GM21447 (cell line): ENCODE measurements at regions not wholly inside any gene's neighbourhood (a gene's known extent, or its start where the extent isn't known, plus 50 kb on each side); places are given as distances from the start of the nearest gene placed in this dataset.
A peak's percentile ranks its signal among the peaks of the same experiment; 100 is the strongest.
"Not testable (repeated sequence)": the region's sequence is repeated elsewhere in the genome, so short reads cannot be mapped to it uniquely, and the experiment has no call there.

Experiments
- ATAC-seq: cut with Tn5 transposase; IDR thresholded peaks from one replicate; pipeline ENCODE4 v1.9.1; 2021; ENCODE audit not compliant: unreplicated experiment

- not testable (repeated sequence) for ATAC-seq
Observed at GRCh38 chr1:149695066-149695465, 87.4 kb upstream of the FCGR1A start.

GRCh38 chr1:149700220-149700619, 82.3 kb upstream of the FCGR1A start:
- ATAC-seq, result not testable (repeated sequence)

DNA sequence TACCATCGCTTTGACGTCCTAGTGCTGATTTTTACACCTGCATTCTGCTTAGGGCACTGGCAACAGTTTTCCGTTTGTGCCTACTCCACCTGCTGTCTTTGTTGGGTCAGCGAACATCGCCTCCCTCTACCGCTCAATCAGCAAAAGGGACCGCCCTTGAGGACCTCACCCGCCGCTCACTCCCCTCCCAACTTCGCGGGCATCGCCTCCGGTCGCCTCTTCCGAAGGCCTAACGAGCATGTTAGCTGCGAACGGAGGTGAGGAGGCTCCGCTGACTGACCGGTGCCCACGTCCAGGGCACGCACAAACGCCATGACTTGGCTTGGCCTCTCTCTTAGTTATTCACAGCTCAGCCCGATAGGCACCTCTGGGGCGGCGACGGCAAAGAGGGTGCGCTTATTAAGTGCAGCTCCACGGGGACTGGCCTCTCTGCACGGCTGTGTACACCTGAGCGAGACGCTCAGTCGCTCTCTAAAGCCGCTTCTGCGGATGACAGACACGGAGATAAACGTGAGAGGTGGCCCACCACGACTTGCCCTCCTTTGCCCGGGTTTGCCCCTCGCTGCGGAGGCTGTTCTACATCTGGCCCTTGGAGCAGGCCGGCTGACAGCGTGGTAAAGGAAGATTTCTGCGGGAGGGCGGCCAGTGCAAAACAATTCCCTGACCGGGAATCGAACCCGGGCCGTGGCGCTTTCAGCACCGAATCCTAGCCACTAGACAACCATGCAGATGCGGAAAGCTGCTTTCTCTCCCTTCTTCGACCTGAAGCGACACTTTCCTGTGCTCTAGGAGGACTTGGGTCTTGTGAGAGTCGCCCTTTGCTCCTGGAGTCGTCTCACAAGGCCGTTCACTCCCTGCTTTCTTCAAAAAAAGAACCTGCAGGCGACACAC, 81.6 kb upstream of the FCGR1A start:
- not testable (repeated sequence) for ATAC-seq

DNA sequence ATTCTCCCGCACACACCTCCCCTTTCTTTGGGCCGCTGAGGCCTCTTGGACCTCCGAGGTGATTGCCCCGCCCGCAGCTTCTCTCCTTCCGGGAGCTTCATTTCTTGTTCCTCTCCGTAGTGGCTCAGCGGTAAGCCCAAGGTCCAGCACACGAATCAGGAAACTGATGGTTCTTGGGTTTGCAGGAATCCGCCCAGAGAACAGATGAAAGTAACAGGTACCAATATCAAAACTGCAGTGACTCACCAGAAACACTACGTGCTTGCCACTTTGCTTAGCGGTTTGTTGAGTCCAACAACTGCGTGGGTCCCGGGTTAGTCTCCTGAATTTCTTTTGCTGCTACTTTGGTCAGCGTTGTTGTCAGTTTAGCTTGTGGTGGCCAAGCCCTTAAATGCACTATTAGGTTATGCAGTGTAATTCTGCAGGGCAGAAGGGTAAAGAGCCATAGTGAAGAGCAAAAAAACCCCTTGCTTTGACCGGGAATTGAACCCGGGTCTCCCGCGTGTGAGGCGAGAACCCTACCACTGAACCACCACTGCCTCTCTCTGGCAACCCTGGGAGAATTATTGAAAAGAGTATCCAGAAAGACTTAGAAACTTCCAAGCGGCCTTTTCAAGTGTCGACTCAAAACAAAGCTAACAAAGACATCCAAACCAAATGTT, 74.2 kb upstream of the FCGR1A start:
- ATAC-seq, result peak; percentile 67

DNA sequence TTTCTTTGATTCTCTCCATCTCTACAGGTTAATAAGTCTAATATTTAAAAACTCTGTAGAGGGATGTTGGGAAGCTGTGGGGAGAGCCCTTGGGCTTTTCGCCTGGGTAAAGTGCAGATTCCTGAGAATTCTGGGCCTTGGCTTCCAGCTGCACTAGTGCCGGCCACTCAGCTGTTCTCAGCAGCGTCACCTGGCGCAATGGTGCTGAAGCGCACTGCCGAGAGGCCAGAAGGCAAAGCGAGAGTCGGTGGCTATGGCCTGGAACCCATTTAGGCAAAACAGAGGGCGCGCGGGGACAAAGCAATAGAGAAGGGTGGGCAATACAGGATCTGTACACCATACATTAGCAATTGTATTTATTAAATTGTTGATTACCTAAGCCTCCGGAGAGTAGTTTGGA, 70.8 kb upstream of the FCGR1A start:
- not testable (repeated sequence) for ATAC-seq

GRCh38 chr1:149712154-149712927, 70.2 kb upstream of the FCGR1A start:
- not testable (repeated sequence) for ATAC-seq

- ATAC-seq, result not testable (repeated sequence)
Observed at GRCh38 chr1:149713513-149713912, 69.0 kb upstream of the FCGR1A start.

DNA sequence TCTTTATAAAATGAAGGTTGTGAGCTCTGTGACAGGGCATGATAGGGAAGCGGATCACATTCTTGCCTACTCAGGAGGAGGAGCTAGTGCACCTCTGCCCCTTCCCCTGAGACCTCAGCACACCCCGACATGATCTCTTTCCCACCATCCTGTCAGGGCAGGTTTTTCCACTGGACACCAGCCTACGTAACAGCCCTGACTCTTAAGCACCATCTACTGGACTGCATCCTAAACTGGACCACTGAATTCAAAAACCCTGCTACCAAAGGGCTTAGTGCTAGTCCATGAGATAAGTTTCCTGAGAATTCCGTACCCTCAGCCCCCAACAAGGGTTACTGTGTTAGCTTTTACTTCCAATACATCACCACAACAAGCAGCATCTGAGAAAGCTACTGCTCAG, 68.5 kb upstream of the FCGR1A start:
- not testable (repeated sequence) for ATAC-seq

- not testable (repeated sequence) for ATAC-seq
Observed at GRCh38 chr1:149724618-149725302, 57.7 kb upstream of the FCGR1A start.

DNA sequence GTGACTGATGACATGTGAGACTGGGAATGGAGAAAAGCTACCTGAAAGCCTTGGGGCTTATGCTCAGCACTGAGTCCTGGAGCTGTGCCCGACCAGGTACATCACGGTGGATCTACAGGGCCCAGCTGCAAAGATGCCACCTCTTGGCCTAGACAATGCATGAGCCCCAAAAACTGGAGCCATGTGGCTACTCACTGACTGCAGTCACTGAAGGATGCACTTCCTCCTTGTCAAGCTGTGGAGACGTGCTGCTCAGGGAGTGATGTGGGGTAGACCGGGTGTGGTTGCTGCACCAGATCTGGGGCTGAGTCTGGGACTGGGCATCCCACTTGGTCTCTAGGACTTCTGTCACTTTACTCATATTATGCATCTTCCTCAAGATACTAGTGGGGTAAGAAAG, 55.8 kb upstream of the FCGR1A start:
- ATAC-seq, result not testable (repeated sequence)

DNA sequence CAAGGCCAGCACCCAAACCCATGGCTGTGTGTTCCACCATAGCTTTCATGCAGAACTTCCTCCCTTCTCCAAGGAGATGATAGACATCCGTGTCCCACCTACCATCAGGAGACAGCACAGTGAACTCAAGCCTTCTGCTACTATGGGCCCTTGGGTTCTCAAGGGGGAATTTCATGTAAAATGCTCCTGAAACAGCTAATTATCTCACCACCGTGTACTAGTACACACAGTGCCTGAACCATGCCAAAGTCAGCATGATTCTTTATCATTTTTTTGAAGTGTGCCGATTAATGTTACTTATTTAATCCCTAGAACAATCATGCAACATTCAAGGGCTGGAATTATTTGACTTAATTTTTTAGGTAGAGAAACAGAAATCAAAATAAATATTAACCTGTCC, 53.9 kb upstream of the FCGR1A start:
- ATAC-seq, result not testable (repeated sequence)
